Sigmoid colon (tissue), 6 donors: ENCODE measurements at regions not wholly inside any gene's neighbourhood (a gene's known extent, or its start where the extent isn't known, plus 50 kb on each side); places are given as distances from the start of the nearest gene placed in this dataset.

Experiments
- DNase-seq: peaks from one replicate; pipeline ENCODE4 v3.0.0-alpha.2; 2019
- H3K27ac ChIP-seq, 4 donors: fragments of 200-600 bp; sonication (generic); one replicate each; pipeline ENCODE4 v1.5.1; 2016 to 2019; ENCODE audit warnings: mild to moderate bottlenecking in 1 of 4
- H3K27me3 ChIP-seq, 3 donors: fragments of 200-600 bp; sonication (generic); one replicate each; pipeline ENCODE4 v1.5.1; 2019; ENCODE audit warnings: mild to moderate bottlenecking in 1 of 3
- H3K36me3 ChIP-seq, 4 donors: fragments of 200-600 bp; sonication (generic); one replicate each; pipeline ENCODE4 v1.5.1; 2016 to 2019
- H3K4me1 ChIP-seq, 4 donors: fragments of 200-600 bp; sonication (generic); one replicate each; pipeline ENCODE4 v1.5.1; 2017 to 2019
- H3K4me3 ChIP-seq, 4 donors: fragments of 200-600 bp; sonication (generic); one replicate each; pipeline ENCODE4 v1.5.1; 2017 to 2019; ENCODE audit warnings: mild to moderate bottlenecking in 2 of 4, moderate library complexity in 1 of 4
- H3K9me3 ChIP-seq, 4 donors: fragments of 200-600 bp in 3 of 4; sonication (generic) in 3 of 4; one replicate each; pipeline versions ENCODE4 v1.5.1 to v1.6.1; 2013 to 2019
- CTCF ChIP-seq, 4 experiments: fragments of 450-650 bp in 3 of 4; fragments of 200-600 bp in 1 of 4; IDR thresholded peaks; one replicate each; pipeline ENCODE4 v1.5.1; 2016 to 2019; ENCODE audit warnings: antibody characterized with exemption in 4 of 4, mild to moderate bottlenecking in 3 of 4, moderate library complexity in 2 of 4
- EP300 ChIP-seq, 4 donors: sonication (generic); formaldehyde crosslinking; IDR thresholded peaks; one replicate each; pipeline ENCODE4 v1.6.1; 2017; ENCODE audit warnings: antibody characterized with exemption in 4 of 4
- POLR2A ChIP-seq, 2 donors: fragments of 450-650 bp; IDR thresholded peaks; one replicate each; pipeline ENCODE4 v1.6.1; 2016; ENCODE audit warnings: antibody characterized with exemption in 2 of 2, mild to moderate bottlenecking in 2 of 2, moderate library complexity in 2 of 2
- POLR2AphosphoS5 ChIP-seq, 4 donors: sonication (generic); formaldehyde crosslinking; IDR thresholded peaks; one replicate each; pipeline ENCODE4 v1.6.1; 2017; ENCODE audit warnings: antibody characterized with exemption in 4 of 4
- WGBS, 2 donors: extraction: QIAGEN DNeasy Blood & Tissue Kit; methylation state at CpG; one replicate each; pipeline ENCODE4 v1.1.7; 2013; 5-methylcytosine and 5-hydroxymethylcytosine counted together
- intact Hi-C: fragments of 100-400 bp; cut with DNase I; formaldehyde crosslinking; loops from one replicate; pipeline ENCODE4 v1.15.1; 2023
- donor health status: healthy with polysubstance abuse.
- donor health status: healthy.

- TF ChIP-seq CTCF (IDR thresholded peaks at IDR 0.05), result no peak
- TF ChIP-seq POLR2AphosphoS5 (IDR thresholded peaks at IDR 0.05), result peak in 1 of 4 donors; percentile 1
- WGBS, 2 donors, result 64 to 65% methylated on average over 2 of the region's 2 CpGs
- no peaks in the 10 kb centered on the region for H3K27me3 ChIP-seq
- H3K9me3 ChIP-seq, result peaks cover 0 to 2% (median 0%) of the 10 kb centered on the region in 4 donors
- H3K36me3 ChIP-seq, result no peaks in the 10 kb centered on the region
- intact Hi-C loops, result loop anchor here (5.0 kb wide), 2 partner anchors 38 to 132 kb away; partner anchors contain the start of gene PCDH18
- H3K27ac ChIP-seq, result peak overlapping the region; percentile 75 to 83 (median 81)
- peak overlapping the region in 2 of 4 donors; percentile 2 to 5 for H3K4me3 ChIP-seq
- H3K4me1 ChIP-seq, result peaks cover 0 to 57% (median 35%) of the 10 kb centered on the region in 4 donors
- no peak for DNase-seq
Observed at GRCh38 chr4:137664416-137664815, 132.1 kb upstream of the PCDH18 start.

- DNase-seq, result no peak
- 0 to 10% methylated on average over 1 of the region's 1 CpG for WGBS, 2 donors
- H3K4me3 ChIP-seq, result peak overlapping the region in 2 of 4 donors; percentile 2 to 5
Observed at GRCh38 chr4:137664046-137664387, 131.7 kb upstream of the PCDH18 start.

GRCh38 chr4:137663251-137664045, 131.2 kb upstream of the PCDH18 start:
- intact Hi-C loops, result loop anchor here (5.0 kb wide), 2 partner anchors 39 to 131 kb away; partner anchors contain the start of gene PCDH18
- no peaks in the 10 kb centered on the region for H3K36me3 ChIP-seq
- peak overlapping the region; percentile 75 to 83 (median 81) for H3K27ac ChIP-seq
- peaks cover 0 to 2% (median 0%) of the 10 kb centered on the region in 4 donors for H3K9me3 ChIP-seq
- WGBS, 2 donors, result 65 to 72% methylated on average over 5 of the region's 5 CpGs
- H3K4me1 ChIP-seq, result peaks cover 0 to 57% (median 33%) of the 10 kb centered on the region in 4 donors
- TF ChIP-seq POLR2A (IDR thresholded peaks at IDR 0.05), result no peak
- TF ChIP-seq POLR2AphosphoS5 (IDR thresholded peaks at IDR 0.05), result peak in 3 of 4 donors; percentile 33 to 55 (median 35)
- peak overlapping the region in 2 of 4 donors; percentile 2 to 5 for H3K4me3 ChIP-seq
- no peaks in the 10 kb centered on the region for H3K27me3 ChIP-seq
- no peak for DNase-seq

More at GRCh38 chr4:137664046-137664387, 131.7 kb upstream of the PCDH18 start:
- H3K27ac ChIP-seq, result peak overlapping the region; percentile 75 to 83 (median 81)
- H3K36me3 ChIP-seq, result no peaks in the 10 kb centered on the region
- H3K27me3 ChIP-seq, result no peaks in the 10 kb centered on the region
- peaks cover 0 to 2% (median 0%) of the 10 kb centered on the region in 4 donors for H3K9me3 ChIP-seq
- H3K4me1 ChIP-seq, result peaks cover 0 to 59% (median 35%) of the 10 kb centered on the region in 4 donors
- intact Hi-C loops, result loop anchor here (5.0 kb wide), 2 partner anchors 38 to 132 kb away; partner anchors contain the start of gene PCDH18
- TF ChIP-seq POLR2A (IDR thresholded peaks at IDR 0.05) (no peak), POLR2AphosphoS5 (IDR thresholded peaks at IDR 0.05) (peak in 1 of 4 donors; percentile 24)

- WGBS, 2 donors, result 71 to 88% methylated on average over 2 of the region's 2 CpGs
- intact Hi-C loops, result loop anchor here (5.0 kb wide), 2 partner anchors 41 to 129 kb away; partner anchors contain the start of gene PCDH18
- Histone ChIP-seq H3K9me3 (peaks cover 0 to 2% (median 0%) of the 10 kb centered on the region in 4 donors), H3K4me3 (no peak overlapping the region), H3K36me3 (no peaks in the 10 kb centered on the region), H3K27ac (peak overlapping the region; percentile 53 to 83 (median 81)), H3K27me3 (no peaks in the 10 kb centered on the region), H3K4me1 (peaks cover 0 to 52% (median 29%) of the 10 kb centered on the region in 4 donors)
- TF ChIP-seq POLR2A (IDR thresholded peaks at IDR 0.05) (no peak), EP300 (IDR thresholded peaks at IDR 0.05) (no peak), POLR2AphosphoS5 (IDR thresholded peaks at IDR 0.05) (no peak), CTCF (IDR thresholded peaks at IDR 0.05) (no peak)
- DNase-seq, result no peak
Observed at GRCh38 chr4:137661693-137662092, 129.4 kb upstream of the PCDH18 start.

- Histone ChIP-seq H3K4me1 (peaks cover 0 to 52% (median 32%) of the 10 kb centered on the region in 4 donors), H3K9me3 (peaks cover 0 to 2% (median 0%) of the 10 kb centered on the region in 4 donors), H3K4me3 (no peak overlapping the region), H3K36me3 (no peaks in the 10 kb centered on the region), H3K27me3 (no peaks in the 10 kb centered on the region), H3K27ac (peak overlapping the region in 2 of 4 donors; percentile 12 to 83)
- TF ChIP-seq EP300 (IDR thresholded peaks at IDR 0.05) (no peak), POLR2A (IDR thresholded peaks at IDR 0.05) (no peak), CTCF (IDR thresholded peaks at IDR 0.05) (no peak), POLR2AphosphoS5 (IDR thresholded peaks at IDR 0.05) (no peak)
- no peak for DNase-seq
- intact Hi-C loops, result loop anchor here (5.0 kb wide), 2 partner anchors 42 to 128 kb away; partner anchors contain the start of gene PCDH18
- 54 to 73% methylated on average over 4 of the region's 4 CpGs for WGBS, 2 donors
Observed at GRCh38 chr4:137660211-137660610, 127.9 kb upstream of the PCDH18 start.
